WTC11 (cell line): ENCODE measurements at regions not wholly inside any gene's neighbourhood (a gene's known extent, or its start where the extent isn't known, plus 50 kb on each side); places are given as distances from the start of the nearest gene placed in this dataset.

Source experiments
- CREB1 ChIP-seq: sonication (generic); formaldehyde crosslinking; IDR thresholded peaks from 2 replicates; pipeline ENCODE4 v1.8.0; 2023; ENCODE audit warnings: mild to moderate bottlenecking, missing genetic modification reagents
- CREM ChIP-seq: sonication (generic); formaldehyde crosslinking; IDR thresholded peaks from 2 replicates; pipeline ENCODE4 v1.8.1; 2022; ENCODE audit warnings: mild to moderate bottlenecking, missing genetic modification reagents, moderate library complexity
- ESRRA ChIP-seq: sonication (generic); formaldehyde crosslinking; IDR thresholded peaks from 2 replicates; pipeline ENCODE4 v1.8.1; 2022; ENCODE audit warnings: mild to moderate bottlenecking, missing genetic modification reagents, borderline replicate concordance
- NR3C1 ChIP-seq: sonication (generic); formaldehyde crosslinking; conservative IDR thresholded peaks from 2 replicates; pipeline ENCODE4 v1.8.1; 2023; ENCODE audit warnings: low read depth, mild to moderate bottlenecking, missing genetic modification reagents
- SP1 ChIP-seq: sonication (generic); formaldehyde crosslinking; conservative IDR thresholded peaks from 2 replicates; pipeline ENCODE4 v1.8.1; 2022; ENCODE audit warnings: missing genetic modification reagents
- ZNF232 ChIP-seq: sonication (generic); formaldehyde crosslinking; IDR thresholded peaks from 2 replicates; pipeline ENCODE4 v1.8.0; 2022; ENCODE audit warnings: mild to moderate bottlenecking, missing genetic modification reagents
- ZNF317 ChIP-seq: sonication (generic); formaldehyde crosslinking; IDR thresholded peaks from 2 replicates; pipeline ENCODE4 v1.8.1; 2023; ENCODE audit warnings: low read depth, mild to moderate bottlenecking, moderate library complexity, missing genetic modification reagents, borderline replicate concordance
- ZNF423 ChIP-seq: fragments of 250-450 bp; sonication (Bioruptor Pico); IDR thresholded peaks from 2 replicates; pipeline ENCODE4 v2.1.2; 2022; ENCODE audit warnings: mild to moderate bottlenecking, moderate library complexity
- TF ChIP-seq, protein P1 (sequence below): sonication (generic); formaldehyde crosslinking; IDR thresholded peaks from 2 replicates; pipeline ENCODE4 v1.8.0; 2022; ENCODE audit warnings: missing genetic modification reagents
- TF ChIP-seq, protein P2 (sequence below): fragments of 200-600 bp; IDR thresholded peaks from 2 replicates; pipeline ENCODE4 v1.8.0; 2022; ENCODE audit warnings: antibody characterized with exemption

- TF ChIP-seq, protein P1, sequence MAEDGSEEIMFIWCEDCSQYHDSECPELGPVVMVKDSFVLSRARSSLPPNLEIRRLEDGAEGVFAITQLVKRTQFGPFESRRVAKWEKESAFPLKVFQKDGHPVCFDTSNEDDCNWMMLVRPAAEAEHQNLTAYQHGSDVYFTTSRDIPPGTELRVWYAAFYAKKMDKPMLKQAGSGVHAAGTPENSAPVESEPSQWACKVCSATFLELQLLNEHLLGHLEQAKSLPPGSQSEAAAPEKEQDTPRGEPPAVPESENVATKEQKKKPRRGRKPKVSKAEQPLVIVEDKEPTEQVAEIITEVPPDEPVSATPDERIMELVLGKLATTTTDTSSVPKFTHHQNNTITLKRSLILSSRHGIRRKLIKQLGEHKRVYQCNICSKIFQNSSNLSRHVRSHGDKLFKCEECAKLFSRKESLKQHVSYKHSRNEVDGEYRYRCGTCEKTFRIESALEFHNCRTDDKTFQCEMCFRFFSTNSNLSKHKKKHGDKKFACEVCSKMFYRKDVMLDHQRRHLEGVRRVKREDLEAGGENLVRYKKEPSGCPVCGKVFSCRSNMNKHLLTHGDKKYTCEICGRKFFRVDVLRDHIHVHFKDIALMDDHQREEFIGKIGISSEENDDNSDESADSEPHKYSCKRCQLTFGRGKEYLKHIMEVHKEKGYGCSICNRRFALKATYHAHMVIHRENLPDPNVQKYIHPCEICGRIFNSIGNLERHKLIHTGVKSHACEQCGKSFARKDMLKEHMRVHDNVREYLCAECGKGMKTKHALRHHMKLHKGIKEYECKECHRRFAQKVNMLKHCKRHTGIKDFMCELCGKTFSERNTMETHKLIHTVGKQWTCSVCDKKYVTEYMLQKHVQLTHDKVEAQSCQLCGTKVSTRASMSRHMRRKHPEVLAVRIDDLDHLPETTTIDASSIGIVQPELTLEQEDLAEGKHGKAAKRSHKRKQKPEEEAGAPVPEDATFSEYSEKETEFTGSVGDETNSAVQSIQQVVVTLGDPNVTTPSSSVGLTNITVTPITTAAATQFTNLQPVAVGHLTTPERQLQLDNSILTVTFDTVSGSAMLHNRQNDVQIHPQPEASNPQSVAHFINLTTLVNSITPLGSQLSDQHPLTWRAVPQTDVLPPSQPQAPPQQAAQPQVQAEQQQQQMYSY (CRISPR knock-in tag): no peak
- TF ChIP-seq, protein P2, sequence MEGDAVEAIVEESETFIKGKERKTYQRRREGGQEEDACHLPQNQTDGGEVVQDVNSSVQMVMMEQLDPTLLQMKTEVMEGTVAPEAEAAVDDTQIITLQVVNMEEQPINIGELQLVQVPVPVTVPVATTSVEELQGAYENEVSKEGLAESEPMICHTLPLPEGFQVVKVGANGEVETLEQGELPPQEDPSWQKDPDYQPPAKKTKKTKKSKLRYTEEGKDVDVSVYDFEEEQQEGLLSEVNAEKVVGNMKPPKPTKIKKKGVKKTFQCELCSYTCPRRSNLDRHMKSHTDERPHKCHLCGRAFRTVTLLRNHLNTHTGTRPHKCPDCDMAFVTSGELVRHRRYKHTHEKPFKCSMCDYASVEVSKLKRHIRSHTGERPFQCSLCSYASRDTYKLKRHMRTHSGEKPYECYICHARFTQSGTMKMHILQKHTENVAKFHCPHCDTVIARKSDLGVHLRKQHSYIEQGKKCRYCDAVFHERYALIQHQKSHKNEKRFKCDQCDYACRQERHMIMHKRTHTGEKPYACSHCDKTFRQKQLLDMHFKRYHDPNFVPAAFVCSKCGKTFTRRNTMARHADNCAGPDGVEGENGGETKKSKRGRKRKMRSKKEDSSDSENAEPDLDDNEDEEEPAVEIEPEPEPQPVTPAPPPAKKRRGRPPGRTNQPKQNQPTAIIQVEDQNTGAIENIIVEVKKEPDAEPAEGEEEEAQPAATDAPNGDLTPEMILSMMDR: no peak
- no peak; the same call in 1 of the 2 replicates for TF ChIP-seq ESRRA (CRISPR knock-in tag)
- no peak for TF ChIP-seq CREM
- TF ChIP-seq ZNF317 (CRISPR knock-in tag): no peak
- TF ChIP-seq CREB1 (CRISPR knock-in tag): no peak
- peak; percentile 7; the same call in 1 of the 2 replicates for TF ChIP-seq ZNF423 (CRISPR knock-in tag)
- TF ChIP-seq SP1 (CRISPR knock-in tag): 0 out of 2 replicates have a peak, but pooled peaks have one; percentile 27
- no peak for TF ChIP-seq ZNF232 (CRISPR knock-in tag)
- no peak for TF ChIP-seq NR3C1
Observed at GRCh38 chr7:25732766-25733217, 419.2 kb upstream of the NFE2L3 start.
